ENCODE measurements at regions not wholly inside any gene's neighbourhood (a gene's known extent, or its start where the extent isn't known, plus 50 kb on each side); places are given as distances from the start of the nearest gene placed in this dataset.
"Not testable (repeated sequence)": the region's sequence is repeated elsewhere in the genome, so short reads cannot be mapped to it uniquely, and the experiment has no call there.

DNA sequence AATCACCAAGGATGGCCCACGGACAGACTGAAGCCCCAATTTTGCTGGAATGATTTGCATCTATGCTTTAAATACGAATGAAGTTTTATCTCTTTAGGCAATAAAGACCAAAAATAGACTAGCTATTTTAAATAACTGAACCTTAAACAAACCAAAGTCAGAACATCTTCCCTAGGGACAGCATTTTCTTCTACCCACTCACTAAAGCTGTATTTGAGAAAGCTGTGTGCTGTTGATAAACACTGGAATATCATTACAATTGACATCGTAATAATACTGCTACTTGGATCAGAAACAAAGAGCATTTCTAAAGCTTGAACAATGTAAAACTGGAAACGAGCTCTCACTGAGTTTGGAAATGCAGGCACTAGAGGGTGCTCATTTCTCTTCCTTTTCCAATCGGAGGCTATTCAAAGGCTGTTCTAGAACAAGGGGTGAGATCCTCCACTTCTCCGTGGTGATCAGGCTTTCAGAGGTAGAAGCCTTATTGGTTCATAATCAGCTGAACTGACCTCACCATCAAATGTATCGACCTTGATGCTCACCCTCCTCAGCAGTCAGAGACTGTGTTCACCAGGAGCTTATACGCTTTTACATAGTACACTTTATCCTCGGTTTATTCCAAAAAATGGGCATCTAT, 225.3 kb upstream of the PRSS1 start:
- no peak for DNase-seq

DNA sequence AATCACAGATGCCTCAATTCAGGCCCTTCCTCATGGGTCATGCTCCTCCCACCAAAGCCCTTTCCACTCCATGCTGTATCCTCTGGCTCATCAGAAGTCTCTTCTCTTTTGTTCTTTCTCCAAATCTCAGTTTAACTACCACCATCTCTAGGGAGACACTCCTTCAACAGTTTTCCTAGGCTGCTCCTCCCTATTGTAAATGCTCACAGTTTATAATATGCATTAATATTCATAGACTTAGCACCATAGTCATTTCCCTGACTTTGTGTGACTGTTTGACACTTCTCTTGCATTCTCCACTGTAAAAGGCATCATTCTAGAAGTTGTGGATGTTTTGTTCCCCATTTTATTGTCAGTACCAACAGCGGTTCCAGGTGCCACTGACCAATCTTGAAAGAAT, 226.5 kb upstream of the PRSS1 start:
- DNase-seq, result no peak

DNA sequence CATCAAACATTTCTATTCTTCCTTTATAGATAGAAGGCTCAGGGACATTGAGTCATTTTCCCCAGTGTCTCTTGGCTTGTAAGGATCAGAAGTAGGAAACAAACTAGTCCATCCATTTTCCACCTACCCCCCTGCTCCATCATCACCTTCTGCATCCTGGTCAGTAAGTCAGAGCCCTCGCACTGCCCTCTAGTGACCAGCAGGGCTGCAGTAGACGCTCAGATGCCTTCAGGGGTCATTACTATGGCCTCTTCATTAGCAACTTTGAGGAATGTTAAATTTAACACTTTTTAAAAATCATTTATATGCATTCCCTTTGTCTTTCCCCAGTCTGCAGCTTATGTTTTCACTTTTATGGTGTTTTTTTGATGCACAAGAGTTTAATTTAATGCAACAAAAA, 228.4 kb upstream of the PRSS1 start:
- not testable (repeated sequence) for DNase-seq

DNA sequence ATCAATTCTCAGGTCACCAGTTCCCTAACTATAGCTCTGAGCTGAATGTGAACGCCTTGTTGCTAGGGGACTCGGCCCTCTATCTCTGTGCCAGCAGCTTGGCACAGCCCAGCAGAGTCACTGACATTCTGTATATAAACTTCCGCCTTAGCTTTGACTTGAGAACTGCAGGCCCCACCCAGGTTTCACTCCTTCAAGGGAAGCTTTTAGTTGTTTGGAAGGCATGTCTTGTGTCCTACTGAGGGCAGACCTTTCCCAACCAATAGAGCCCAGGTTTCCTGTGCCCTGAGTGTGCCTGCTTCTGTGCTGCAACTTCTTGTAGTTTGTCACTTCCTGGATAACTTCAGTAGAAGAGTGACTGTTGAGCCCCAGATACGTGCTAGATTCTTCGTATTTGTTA, 228.8 kb upstream of the PRSS1 start:
- DNase-seq, result not testable (repeated sequence)

DNA sequence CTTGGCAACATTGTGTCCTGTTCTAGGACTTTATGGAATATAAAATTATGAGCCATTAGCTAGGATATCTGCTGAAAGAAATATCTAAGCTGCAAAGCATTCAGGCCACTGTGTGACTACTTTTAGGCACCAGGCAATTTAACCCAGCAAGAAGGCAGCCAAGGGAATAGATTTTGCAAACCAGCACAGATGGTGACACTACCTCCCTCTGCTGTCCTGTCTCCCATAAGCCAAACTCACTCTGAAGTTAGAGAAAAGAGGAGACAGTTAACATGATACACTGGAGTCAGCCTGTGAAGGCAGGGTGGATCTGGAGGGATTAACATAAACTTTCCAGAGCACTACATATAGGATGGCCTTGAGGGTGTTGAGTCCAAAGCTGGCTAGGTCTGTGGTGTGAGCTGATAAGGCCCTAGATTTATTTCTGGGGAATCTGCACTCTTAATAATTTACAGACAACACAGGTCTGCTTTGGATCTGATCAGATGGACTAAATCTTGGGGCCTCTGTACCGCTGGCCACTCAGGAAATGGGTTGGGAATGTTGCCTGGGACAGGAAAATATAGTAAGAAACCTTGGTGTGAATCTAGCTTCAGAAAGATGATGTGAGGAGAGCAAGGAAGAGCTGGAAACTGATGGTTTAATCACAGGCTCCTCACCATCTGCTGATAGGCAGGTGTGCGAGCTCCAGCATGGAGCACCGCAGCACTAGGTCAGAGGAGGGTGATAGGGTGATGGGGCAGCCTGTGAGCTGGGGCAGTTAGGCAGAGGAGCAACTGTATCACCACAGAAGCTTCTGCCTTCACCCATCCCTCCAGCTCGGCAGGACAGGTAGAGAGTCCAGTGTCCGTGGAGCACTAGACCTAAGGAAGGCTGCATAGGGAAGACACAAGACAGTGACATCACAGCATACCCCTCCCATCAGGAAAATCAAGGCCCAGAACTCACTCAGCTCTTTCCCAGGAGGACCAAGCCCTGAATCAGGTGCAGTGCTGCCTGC, 229.9 kb upstream of the PRSS1 start:
- DNase-seq, result no peak

DNA sequence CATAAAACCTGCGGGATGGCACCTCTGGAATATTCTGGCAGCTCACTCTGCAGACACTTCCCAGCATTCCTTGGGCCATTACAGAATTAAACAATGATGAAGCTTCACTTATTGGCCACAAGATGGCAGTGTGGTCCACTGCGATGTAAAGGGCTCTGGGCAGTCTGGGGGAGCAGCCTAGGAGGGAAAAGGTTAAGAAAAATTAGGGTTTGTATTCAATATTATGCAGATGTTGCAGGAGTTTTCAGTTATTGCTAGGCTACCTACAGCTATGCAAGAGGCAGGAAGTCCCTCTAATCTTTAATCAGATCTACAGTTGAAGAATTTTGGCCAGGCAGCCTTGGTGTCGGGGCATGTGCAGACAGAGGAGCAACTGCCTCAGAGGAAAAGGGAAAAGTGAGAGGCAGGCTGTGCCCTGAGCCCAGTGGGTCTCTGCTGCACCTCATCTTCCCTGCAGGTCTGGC, 233.2 kb upstream of the PRSS1 start:
- DNase-seq, result no peak

DNA sequence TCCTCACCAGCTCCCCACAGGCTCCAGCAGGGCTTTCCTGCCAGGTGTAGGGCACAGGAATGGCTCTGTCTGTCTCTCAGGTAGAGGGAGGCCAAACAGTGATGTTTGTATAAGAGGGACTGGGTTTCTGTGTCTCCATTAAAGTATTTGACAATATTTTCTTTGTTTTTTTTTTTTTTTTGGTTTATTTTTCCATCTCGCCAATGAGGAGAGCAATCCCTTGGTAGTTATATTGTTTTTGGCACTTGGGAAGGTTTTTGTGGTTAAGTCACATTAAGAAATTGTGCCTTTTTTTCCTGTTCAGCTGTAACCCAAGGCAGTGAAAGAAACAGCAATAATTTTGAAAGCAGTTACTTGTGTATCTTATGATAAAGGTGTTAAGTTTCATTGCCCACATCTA, 234.6 kb upstream of the PRSS1 start:
- DNase-seq, result not testable (repeated sequence)

DNA sequence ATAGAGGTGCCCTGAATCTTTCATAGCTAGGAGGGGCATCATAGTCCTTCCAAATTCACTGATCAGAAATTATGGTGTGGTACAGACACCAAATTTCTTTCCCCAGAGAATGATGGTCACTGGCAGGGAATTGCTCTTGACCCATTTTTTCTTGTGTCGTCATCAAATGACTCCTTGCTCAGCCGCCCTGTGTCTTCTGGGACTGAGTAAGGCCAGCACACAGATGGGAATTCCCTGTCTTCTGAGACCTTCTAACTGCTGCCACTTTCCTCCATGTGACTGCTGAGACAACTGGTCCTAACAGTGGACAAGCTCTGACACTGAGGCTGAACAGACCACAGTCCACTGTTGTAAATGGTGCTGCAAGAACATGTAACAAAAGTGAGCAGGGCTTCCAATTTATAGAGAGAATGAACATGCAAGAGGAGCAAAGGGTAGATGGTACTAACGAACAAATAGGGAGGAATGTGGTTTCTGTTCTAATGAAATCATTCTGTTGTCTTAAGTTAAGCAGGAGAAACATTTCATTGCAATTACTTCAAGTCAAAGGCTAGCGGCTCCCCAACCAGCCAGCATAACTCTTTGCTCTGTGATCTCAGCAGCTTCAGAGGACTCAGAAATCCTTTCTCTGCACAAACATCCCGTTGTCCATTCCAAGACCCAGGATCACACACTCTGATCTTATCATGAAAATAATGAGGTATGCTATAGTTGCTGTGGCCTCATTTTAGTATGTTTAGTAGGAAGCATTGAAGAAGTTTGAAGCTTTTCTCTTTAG, 235.9 kb upstream of the PRSS1 start:
- no peak for DNase-seq

DNA sequence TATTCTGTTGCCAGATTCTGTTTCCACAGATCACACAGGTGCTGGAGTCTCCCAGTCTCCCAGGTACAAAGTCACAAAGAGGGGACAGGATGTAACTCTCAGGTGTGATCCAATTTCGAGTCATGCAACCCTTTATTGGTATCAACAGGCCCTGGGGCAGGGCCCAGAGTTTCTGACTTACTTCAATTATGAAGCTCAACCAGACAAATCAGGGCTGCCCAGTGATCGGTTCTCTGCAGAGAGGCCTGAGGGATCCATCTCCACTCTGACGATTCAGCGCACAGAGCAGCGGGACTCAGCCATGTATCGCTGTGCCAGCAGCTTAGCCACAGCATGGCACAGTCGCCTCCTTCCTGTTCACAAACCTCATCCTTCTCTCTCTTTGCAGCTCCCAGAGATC, 237.5 kb upstream of the PRSS1 start:
- DNase-seq, result no peak

DNA sequence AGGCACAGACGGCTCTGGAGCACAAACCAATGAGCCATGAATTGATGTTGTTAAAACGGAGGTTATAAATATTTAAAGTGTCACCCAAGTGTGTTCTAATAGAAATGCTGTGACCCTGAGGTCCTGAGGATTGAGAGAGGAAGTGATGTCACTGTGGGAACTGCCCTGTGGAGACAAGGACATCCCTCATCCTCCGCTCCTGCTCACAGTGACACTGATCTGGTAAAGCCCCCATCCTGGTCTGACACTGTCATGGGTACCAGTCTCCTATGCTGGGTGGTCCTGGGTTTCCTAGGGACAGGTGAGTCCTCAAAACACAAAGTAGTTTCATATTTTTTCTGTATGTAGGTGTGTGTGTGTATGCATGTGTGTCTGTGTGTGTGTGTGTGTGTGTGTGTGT, 237.9 kb upstream of the PRSS1 start:
- no peak for DNase-seq

DNA sequence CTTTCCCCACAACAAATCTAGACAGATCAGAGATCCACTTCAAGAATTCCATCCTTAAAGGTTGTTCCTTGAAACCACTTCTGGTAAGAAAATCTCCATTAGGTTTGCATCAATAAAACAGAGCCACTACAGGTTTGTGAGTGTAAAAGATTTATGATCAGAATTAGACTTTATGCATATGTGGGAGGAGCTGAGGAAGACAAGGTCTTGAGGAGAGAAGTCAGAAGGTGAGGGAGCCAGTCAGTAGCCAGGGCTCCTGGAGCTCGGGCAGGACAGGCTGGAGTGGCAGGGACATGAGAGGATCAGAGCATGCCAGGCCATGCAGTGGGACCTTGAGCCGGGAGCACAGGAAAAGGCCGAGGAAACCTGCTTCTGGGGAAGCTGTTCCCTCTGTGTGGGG, 240.0 kb upstream of the PRSS1 start:
- not testable (repeated sequence) for DNase-seq

DNA sequence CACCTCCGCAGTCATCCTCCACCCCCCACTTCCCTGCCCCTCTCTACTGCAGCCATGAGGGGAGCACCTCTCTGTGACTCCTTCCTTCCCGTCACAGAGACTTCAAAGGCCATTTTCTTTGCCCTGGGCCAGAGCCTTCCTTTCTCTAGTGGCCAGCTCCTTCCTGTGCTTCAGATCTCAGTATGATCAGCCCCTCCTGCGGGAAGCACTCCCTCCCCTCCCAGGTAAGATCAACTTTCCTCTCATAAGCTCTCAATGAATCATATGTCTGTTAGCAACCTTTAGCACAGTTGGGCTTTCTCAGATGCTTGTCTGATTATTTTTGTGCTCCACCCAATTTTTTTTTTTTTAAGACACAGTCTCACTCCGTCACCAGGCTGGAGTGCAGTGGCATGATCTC, 241.0 kb upstream of the PRSS1 start:
- DNase-seq, result no peak

DNA sequence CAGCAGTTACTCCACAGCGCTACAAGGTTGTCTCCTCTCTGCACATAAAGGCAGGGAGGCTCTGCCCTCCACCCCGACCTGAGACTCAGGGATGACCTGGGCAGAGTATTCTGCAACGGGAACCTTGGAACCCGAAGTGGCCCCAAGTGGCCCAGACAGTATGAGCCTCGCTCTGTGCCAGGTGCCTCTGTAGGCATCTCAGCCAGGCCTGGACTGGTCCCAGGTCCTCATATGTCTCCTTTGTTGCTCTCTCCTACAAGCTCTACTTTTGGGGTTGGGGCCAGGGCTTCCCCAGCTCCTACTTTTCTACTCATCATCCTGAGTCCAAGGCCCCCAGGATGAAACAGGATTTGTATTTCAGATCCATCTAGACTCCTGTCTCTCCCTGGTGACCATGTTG, 241.5 kb upstream of the PRSS1 start:
- no peak for DNase-seq

DNA sequence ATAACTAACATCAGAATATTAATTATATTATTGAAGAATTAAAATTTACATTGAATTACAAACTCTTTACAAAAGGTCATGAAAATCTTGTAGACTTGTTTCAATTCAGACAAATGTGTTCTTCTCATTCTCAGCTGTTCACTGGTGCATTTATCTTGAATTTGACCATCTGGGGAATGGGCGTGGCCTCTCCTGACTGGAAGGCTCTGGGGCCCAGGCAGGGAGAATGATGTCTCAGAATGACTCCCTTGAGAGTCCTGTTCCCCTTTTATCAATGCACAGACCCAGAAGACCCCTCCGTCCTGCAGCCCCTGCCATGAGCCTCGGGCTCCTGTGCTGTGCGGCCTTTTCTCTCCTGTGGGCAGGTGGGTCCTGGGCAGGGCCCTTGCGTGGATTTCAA, 242.2 kb upstream of the PRSS1 start:
- not testable (repeated sequence) for DNase-seq

DNA sequence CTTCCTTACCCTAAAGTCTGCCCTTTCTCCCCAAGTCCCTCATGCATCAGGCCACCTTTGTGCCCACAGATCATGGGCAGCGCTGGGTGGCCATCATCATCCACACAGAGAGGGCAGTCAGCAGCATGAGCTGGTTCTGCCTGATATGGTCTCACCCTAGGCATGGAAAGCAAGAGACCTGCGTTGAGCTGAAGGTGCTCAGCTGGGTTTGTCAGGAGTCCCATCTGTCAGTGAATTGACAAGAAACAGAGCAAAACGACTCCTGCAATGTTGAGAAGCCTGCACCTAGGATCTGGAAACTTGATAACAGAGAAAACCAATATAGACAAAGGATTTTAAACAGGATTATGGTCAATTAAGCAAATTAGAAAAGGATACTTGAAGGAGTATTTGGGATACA, 242.7 kb upstream of the PRSS1 start:
- DNase-seq, result no peak

DNA sequence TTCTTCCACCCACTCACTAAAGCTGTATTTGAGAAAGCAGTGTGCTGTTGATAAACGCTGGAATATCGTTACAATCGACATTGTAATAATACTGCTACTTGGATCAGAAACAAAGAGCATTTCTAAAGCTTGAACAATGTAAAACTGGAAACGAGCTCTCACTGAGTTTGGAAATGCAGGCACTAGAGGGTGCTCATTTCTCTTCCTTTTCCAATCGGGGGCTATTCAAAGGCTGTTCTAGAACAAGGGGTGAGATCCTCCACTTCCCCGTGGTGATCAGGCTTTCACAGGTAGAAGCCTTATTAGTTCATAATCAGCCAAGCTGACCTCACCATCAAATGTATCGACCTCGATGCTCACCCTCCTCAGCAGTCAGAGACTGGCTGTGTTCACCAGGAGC, 245.3 kb upstream of the PRSS1 start:
- DNase-seq, result not testable (repeated sequence)

DNA sequence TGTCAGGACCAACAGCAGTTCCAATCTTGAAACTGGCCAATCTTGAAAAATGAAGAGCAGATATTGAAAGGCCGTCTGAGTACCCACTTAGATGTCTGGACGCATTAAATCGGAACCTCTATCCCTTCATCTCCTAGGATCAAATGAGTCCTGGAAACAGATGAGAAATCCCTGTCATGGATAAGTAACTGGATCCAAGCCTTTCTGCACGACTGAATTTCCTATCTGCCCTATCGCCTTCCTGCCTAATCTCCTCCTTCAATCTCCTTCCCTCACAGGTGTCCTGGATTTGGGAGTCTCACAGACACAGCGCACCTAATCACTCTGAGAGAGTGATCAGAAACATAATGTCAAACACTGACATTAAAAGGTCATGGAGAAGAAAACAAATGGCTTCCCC, 245.2 kb upstream of the PRSS58 start:
- DNase-seq, result no peak

DNA sequence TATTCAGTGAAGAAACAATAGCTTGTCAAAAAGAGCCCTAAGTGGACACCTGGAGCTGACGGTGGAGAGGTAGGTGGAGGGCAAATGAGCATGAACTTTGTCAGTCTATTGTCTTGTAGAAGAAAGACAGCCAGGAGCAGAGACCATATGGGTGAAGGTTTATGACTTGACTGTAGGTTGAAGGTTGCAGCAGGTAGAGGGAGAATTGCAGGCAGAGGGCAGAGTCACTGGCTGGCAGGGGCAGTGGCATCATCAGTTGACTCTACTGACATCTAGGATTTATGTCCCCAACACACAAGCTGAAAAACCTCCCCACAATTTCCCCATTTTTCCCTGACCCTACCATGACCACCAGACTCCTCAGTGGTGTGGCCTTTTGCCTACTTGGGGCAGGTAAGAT, 243.6 kb upstream of the PRSS58 start:
- no peak for DNase-seq

DNA sequence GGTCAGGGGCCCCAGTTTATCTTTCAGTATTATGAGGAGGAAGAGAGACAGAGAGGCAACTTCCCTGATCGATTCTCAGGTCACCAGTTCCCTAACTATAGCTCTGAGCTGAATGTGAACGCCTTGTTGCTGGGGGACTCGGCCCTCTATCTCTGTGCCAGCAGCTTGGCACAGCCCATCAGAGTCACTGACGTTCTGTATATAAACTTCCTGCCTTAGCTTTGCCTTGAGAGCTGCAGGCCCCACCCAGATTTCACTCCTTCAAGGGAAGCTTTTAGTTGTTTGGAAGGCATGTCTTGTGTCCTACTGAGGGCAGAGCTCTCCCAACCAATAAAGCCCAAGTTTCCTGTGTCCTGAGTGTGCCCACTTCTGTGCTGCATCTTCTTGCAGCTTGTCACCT, 242.5 kb upstream of the PRSS58 start:
- no peak for DNase-seq

DNA sequence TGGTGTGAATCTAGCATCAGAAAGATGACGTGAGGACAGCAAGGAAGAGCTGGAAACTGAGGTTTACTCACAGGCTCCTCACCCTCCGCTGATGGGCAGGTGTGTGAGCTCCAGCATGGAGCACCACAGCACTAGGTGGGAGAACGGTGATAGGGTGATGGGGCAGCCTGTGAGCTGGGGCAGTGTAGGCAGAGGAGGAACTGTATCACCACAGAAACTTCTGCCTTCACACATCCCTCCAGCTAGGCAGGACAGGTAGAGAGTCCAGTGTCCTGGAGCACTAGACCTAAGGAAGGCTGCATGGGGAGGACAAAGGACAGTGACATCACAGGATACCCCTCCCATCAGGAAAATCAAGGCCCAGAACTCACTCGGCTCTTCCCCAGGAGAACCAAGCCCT, 241.8 kb upstream of the PRSS58 start:
- no peak for DNase-seq

DNA sequence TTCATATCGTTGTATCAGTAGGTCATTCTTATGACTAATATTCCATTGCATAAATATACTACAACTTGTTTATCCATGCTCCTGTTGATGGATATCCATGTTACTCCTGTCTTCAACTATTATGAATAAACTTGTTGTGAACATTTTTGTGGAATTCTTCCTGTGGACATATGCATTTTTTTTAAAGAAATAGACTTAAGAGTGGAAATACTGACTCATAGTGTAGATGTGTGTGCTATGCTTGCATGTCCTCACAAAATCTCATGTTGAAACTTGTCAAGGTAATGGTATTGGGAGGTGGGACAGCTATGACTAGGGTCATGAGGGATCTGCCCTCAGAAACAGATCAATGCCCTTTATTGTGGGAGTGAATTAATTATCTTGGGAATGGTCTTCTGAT, 240.5 kb upstream of the PRSS58 start:
- no peak for DNase-seq

DNA sequence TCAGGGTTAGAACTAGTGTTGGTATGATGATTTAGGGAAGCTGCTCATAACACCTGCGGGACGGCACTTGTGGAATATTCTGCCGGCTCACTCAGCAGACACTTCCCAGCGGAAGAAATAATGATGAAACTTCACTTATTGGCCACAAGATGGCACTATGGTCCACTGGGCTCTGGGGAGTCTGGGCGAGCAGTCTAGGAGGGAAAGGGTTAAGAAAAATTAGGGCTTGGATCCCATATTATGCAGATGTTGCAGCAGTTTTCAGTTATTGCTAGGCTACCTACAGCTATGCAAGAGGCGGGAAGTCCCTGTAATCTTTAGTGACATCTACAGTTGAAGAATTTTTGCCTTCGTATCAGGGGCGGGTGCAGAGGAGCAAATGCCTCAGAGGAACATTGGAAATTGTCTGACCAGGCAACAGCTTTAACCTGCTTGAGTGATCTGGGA, 238.7 kb upstream of the PRSS58 start:
- DNase-seq, result no peak

DNA sequence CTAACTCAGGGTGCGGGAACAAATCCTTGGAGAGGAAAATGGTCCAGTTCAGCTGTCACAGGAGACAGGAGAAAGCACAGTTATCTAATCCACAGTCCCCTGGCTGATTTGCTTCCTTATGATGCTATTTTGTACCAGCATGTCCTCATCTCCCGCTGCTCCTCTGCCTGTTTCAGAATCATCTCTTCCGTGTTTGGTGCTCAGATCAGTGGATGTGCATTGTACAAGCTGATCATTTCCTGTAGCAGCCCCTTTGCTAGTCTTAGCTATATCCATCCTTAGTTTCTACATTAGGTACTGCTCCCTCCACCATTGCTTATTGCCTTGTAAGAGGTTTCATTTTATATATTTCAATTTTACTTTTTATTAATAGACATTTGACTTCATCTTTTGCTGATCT, 238.0 kb upstream of the PRSS58 start:
- not testable (repeated sequence) for DNase-seq
